ENCODE measurements at regions not wholly inside any gene's neighbourhood (a gene's known extent, or its start where the extent isn't known, plus 50 kb on each side); places are given as distances from the start of the nearest gene placed in this dataset.

DNA sequence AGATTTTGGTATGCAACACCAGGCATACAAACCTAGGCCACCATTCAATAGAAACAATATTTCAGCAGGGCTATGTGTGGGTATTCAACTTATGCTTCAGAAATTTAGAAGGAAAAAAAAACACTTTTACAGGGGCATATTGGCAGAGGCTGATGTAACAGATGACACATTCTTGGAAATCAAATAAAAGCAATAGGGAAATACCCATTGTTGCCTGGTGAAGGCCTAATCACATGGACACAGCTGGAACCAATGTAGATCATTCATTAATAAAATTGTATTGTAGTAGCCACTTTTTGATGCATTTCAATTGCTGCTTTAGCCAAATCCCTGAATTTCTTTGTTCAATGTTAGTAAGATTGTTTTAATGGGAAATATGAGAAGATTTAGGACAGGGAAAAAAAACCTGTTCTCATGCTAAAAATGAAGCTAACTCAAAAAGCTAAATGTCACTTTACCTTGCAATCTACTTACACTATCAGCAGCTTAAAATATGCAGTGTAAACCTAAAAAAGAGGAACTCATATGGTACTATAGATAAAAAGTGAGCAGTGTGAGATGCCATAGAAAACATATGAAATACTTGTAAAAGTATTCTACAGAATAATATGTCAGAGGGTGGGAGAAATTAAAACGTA lies 289.4 kb downstream of the ZEB2 start (continued):
- TF ChIP-seq, protein P1, sequence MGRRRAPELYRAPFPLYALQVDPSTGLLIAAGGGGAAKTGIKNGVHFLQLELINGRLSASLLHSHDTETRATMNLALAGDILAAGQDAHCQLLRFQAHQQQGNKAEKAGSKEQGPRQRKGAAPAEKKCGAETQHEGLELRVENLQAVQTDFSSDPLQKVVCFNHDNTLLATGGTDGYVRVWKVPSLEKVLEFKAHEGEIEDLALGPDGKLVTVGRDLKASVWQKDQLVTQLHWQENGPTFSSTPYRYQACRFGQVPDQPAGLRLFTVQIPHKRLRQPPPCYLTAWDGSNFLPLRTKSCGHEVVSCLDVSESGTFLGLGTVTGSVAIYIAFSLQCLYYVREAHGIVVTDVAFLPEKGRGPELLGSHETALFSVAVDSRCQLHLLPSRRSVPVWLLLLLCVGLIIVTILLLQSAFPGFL (CRISPR knock-in tag; IDR thresholded peaks at IDR 0.05), result no peak
- TF ChIP-seq U2AF2 (optimal IDR thresholded peaks at IDR 0.05; ENCODE audit: low read depth, low read length) (no peak), CTCF (IDR thresholded peaks at IDR 0.05 in 2 of 3, conservative IDR thresholded peaks at IDR 0.05 in 1 of 3; ENCODE audit: insufficient read depth in 2 of 3, low read depth in 1 of 3, low read length in 3 of 3) (no peak), DIDO1 (tag; IDR thresholded peaks at IDR 0.05; ENCODE audit: low read depth) (no peak), JUNB (CRISPR knock-in tag; conservative IDR thresholded peaks at IDR 0.05) (no peak), ZNF324 (CRISPR knock-in tag; IDR thresholded peaks at IDR 0.05) (no peak), NR2C2 (CRISPR knock-in tag; IDR thresholded peaks at IDR 0.05) (no peak), NR2C2 (tag; IDR thresholded peaks at IDR 0.05) (peak; percentile 29; the same call in 1 of the 2 replicates), SAP30 (IDR thresholded peaks at IDR 0.05; ENCODE audit: borderline replicate concordance, insufficient read depth, low read depth, low read length, poor library complexity, severe bottlenecking) (no peak), ZZZ3 (IDR thresholded peaks at IDR 0.05) (no peak), PRMT5 (CRISPR knock-in tag; IDR thresholded peaks at IDR 0.05) (no peak), ZNF133 (CRISPR knock-in tag; IDR thresholded peaks at IDR 0.05) (no peak), GATA2 (CRISPR knock-in tag; IDR thresholded peaks at IDR 0.05) (peak; percentile 76), ZNF830 (CRISPR knock-in tag; IDR thresholded peaks at IDR 0.05) (no peak), ARHGAP35 (IDR thresholded peaks at IDR 0.05; ENCODE audit: partially characterized antibody) (no peak), SMARCA5 (IDR thresholded peaks at IDR 0.05) (no peak), TEAD1 (CRISPR knock-in tag; IDR thresholded peaks at IDR 0.05) (no peak; a peak in 1 of 4 replicates), TCF15 (CRISPR knock-in tag; IDR thresholded peaks at IDR 0.05) (no peak)
- TF ChIP-seq, protein P2, sequence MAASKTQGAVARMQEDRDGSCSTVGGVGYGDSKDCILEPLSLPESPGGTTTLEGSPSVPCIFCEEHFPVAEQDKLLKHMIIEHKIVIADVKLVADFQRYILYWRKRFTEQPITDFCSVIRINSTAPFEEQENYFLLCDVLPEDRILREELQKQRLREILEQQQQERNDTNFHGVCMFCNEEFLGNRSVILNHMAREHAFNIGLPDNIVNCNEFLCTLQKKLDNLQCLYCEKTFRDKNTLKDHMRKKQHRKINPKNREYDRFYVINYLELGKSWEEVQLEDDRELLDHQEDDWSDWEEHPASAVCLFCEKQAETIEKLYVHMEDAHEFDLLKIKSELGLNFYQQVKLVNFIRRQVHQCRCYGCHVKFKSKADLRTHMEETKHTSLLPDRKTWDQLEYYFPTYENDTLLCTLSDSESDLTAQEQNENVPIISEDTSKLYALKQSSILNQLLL (CRISPR knock-in tag; IDR thresholded peaks at IDR 0.05; ENCODE audit: borderline replicate concordance), result no peak
- TF ChIP-seq, protein P3, sequence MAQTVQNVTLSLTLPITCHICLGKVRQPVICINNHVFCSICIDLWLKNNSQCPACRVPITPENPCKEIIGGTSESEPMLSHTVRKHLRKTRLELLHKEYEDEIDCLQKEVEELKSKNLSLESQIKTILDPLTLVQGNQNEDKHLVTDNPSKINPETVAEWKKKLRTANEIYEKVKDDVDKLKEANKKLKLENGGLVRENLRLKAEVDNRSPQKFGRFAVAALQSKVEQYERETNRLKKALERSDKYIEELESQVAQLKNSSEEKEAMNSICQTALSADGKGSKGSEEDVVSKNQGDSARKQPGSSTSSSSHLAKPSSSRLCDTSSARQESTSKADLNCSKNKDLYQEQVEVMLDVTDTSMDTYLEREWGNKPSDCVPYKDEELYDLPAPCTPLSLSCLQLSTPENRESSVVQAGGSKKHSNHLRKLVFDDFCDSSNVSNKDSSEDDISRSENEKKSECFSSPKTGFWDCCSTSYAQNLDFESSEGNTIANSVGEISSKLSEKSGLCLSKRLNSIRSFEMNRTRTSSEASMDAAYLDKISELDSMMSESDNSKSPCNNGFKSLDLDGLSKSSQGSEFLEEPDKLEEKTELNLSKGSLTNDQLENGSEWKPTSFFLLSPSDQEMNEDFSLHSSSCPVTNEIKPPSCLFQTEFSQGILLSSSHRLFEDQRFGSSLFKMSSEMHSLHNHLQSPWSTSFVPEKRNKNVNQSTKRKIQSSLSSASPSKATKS (CRISPR knock-in tag; IDR thresholded peaks at IDR 0.05), result no peak
- TF ChIP-seq, protein P4, sequence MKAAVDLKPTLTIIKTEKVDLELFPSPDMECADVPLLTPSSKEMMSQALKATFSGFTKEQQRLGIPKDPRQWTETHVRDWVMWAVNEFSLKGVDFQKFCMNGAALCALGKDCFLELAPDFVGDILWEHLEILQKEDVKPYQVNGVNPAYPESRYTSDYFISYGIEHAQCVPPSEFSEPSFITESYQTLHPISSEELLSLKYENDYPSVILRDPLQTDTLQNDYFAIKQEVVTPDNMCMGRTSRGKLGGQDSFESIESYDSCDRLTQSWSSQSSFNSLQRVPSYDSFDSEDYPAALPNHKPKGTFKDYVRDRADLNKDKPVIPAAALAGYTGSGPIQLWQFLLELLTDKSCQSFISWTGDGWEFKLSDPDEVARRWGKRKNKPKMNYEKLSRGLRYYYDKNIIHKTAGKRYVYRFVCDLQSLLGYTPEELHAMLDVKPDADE (conservative IDR thresholded peaks at IDR 0.05; ENCODE audit: control insufficient read depth, low read depth, low read length), result no peak
